NCI-H2227 (cell line): ENCODE measurements at regions not wholly inside any gene's neighbourhood (a gene's known extent, or its start where the extent isn't known, plus 50 kb on each side); places are given as distances from the start of the nearest gene placed in this dataset.

Experiments
- DNase-seq: peaks from one replicate; lab custom pipeline; 2025; ENCODE audit not compliant: unreplicated experiment; lab: John Stamatoyannopoulos, UW

DNA sequence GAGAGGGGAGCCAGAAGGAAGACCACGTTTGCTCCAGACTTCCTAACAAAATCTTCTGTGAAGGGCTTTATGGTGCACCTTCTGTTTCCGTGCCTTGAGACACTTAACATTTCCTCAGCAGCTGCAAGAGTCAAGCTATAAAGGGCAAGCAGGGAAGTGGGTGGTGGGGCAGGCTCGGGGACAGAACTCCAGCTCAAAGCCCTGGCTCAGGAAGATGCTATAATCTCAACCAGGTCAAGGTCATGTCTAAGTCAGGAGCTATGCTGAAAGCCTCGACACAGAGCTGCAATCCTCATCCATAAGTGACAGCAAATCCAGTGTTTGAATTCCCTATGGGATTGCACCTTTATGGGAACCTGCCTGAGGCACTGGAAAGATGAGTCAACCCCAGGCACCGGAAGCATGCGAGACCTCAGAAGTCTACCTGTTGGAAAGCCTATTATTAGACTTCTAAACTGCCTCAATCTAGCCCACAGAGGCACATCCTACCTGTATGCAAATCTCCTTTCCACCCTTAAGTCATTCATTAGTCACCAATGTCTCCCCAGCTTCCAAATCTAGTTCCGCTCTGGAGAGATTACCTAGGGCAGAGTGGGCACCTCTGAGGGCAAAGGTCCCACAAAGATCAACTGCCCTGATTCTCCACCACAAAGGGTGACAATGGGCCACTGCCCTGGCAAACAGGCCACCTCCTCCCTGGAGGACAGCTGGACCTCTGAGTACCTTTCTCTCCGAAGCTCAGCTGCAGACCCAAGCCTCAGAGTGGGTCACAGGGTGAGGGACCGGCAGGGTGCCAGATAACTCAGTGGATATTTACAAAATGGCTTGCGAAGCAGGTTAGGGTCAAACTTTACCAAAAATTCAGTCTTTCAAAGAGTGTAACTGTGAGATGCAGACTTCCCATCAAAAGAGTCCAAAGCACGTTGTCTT, 287.0 kb downstream of the CDC5L start:
- DNase-seq, result no peak

GRCh38 chr6:44675449-44675848, 287.9 kb downstream of the CDC5L start:
- DNase-seq, result no peak

DNA sequence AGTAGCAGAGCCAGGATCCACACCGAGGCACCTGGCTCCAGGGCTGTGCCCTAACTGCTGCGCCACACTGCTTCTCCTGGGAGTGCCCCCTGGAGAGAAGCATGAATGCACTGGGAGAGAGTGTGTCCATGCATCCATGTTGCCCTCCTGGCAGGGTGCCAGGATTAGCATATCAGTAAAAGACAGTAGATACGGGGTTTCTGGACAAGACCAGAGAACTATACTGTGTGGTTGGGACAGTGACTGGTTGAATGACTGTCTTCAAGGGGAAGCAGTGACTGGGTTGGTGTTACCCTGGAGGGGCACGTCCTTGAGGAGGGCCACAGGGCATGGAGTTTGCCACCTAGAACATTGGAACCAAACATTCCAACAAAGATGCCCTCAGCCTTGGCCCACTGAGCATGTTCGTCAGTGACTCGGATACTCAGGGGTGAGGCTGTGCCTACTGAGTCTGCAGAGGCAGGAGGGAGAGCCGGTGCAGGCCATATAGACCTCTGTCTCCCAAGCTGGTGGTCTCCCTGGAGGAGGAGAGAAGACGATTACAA, 288.8 kb downstream of the CDC5L start:
- no peak for DNase-seq

DNA sequence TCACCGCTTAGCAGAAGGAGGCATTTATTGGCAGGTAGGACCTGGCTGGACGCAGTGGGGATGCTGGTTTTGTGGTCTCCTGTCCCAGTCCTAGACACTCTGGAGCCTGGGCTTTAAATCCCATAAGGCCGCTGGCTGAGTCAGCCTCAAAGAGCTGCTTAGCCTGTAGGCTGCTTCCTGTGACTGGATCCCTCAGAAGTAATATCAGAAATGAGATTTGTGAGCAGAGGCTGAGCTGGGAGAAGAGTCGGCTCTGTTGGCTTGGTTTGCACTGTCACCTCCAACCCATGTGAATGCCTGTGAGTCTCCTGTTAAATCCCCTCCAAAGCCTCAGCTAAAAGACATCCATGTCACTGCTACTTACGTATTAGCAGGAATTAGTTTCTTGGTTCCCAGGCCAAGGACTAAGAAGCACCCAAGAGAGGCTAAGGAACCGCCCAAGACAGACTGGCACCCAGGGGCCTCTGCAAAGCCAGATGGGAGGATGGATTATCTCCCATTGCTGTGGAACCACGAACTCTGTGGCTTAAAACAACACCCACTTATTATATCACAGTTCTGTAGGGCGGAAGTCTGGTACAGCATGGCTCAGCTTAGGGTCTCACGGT, 289.4 kb downstream of the CDC5L start:
- no peak for DNase-seq

DNA sequence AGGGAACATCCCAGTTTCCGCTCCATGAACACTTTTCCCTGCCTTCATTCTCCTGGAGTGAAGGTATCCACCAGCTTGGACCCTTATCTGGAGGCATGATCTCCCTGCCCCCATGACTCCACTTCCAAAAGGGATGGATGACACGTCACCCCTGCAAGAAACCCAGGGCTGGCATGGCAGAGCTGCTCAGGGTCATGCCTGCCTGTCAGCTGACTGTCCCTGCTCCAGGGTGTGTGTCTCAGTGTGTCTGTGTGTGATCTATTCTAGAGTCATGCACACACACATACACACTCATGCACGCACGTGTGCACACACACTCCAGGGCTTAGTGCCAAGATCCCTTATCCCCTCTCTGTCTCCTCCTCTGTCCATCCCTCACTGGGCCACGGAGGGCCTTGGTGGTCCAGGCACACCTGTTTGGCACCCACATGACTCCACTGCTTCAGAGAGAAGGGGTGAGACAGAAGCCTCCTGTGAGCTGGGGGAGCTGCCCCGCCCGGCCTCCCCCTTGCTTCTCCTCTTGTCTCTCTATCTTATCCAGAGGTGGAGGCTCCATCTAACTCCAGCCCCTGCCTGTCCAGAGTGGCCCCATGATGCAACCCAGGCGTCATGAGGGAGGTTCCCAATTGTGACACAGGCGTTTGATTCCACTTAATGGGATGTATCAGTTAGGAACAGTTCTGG, 290.9 kb downstream of the CDC5L start:
- no peak for DNase-seq

- no peak for DNase-seq
Observed at GRCh38 chr6:44679438-44680201, 292.1 kb downstream of the CDC5L start.

GRCh38 chr6:44680202-44680720, 292.8 kb downstream of the CDC5L start:
- no peak for DNase-seq

- peak; percentile 16 for DNase-seq
Observed at GRCh38 chr6:44681761-44682160, 294.3 kb downstream of the CDC5L start.

- DNase-seq, result no peak
Observed at GRCh38 chr6:44682280-44682679, 294.8 kb downstream of the CDC5L start.

DNA sequence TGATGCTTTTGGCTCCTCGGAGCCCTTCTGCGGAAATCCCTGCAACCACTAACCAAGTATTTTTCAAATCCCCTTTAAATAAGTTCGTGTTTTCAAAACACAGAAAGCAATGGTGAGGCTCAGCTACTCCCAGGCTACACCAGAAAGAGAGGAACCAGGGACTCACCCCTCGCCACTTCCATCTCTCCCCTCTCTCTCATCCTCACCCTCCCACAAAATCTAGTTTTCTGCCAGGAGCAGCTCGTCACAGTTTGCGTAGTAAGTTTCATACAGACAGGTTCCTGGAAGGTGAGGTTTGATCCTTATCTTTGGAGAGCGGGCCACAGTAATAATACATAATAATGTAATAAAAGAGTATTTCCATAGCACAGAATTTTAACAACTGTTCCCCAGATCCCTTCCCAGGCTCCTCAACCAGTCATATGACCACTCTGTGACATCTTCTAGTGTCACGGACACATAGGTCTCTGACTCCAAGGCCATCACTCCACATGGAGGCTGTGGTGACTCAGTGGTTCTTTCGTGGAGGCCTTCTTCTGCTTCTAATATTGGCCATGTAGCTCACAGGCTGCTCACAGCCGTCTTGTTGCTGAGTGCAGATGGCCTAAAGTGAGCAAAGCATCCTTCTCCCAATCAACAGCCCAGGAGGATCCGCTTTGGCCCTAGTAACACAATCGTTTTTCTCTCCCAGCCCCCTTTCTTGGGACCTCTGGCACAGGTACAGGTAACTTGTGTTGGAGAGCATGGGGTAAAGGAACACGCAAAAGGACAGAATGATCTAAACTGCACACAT, 295.7 kb downstream of the CDC5L start:
- DNase-seq, result no peak

DNA sequence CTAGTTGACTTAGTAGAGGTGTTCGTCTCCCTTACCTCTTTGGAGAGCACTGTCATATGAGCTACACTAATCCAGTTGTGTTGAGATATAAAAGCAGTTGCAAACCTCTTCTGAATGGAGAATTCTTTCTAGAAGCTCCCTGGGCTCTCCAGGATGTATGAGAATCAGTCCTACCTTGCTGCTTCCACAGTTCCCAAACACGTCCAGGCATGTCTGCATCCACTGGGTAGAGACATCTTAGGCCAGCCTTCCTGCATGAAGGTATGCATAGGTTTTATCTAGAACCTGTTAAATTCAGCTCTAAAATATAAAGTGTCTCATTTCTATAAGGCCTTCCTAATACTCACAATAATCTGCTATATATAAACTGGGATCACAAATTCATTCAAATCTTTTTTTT, 297.7 kb downstream of the CDC5L start:
- DNase-seq, result no peak

DNA sequence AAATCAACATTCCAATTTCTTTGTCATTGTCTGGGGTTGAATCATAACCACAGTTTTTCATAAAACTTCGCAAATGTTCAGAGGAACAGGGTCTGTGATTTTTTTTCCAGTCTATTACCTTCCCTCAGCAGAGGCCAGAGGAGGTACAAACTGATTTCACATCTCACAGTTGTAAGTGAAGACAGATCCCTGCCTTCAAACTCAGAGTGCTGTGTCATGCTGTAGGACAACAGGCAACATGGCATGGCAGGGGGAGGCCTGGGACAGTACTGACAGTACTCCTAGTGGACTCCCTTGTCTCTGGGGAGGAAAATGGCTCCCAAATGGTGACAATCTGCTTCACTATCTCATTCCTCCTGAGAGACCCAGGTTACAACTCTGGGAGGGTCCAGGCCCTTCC, 308.6 kb downstream of the CDC5L start:
- DNase-seq, result no peak

GRCh38 chr6:44696686-44697085, 309.2 kb downstream of the CDC5L start:
- no peak for DNase-seq

GRCh38 chr6:44697327-44697726, 309.8 kb downstream of the CDC5L start:
- DNase-seq, result no peak

DNA sequence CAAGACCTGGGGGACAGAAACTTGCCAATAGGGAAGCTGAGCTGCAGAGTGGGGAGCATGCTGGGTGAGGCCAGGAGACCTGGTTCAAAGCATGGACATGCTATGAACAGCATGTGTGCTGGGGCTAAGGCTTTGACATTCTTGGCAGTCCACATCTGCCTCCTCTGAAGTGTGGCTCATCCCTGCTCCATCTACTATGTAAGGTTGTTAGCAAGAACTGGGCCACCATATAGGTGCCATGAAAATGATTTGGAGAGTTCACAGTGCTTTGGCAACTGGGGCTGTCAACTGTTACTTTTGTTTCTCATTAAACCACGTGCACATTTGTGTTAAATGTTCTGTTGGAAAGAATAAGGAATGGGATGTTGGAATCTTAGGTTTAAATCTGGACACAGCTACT, 311.1 kb downstream of the CDC5L start:
- no peak for DNase-seq

- no peak for DNase-seq
Observed at GRCh38 chr6:44699082-44699481, 311.6 kb downstream of the CDC5L start.

GRCh38 chr6:44699851-44700250, 312.3 kb downstream of the CDC5L start:
- DNase-seq, result no peak

DNA sequence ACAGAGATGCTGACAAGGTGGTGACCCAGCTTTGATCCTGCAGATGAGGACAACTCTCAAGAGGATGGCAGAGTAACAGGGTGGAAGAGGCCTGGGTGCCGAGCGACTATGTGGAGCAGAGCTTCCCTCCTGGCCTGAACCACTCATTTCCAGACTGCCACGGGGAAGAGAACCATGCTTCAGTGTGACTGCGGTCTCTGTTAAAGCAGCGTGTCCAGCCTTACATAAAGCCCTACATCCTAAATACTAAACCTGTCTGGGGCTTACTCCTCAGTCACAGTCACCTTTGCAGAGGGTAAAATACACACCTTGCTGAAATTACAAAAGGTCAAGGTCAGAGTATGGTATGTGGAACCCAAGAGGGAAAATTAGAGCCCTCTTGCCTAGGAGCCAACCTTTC, 312.9 kb downstream of the CDC5L start:
- no peak for DNase-seq

DNA sequence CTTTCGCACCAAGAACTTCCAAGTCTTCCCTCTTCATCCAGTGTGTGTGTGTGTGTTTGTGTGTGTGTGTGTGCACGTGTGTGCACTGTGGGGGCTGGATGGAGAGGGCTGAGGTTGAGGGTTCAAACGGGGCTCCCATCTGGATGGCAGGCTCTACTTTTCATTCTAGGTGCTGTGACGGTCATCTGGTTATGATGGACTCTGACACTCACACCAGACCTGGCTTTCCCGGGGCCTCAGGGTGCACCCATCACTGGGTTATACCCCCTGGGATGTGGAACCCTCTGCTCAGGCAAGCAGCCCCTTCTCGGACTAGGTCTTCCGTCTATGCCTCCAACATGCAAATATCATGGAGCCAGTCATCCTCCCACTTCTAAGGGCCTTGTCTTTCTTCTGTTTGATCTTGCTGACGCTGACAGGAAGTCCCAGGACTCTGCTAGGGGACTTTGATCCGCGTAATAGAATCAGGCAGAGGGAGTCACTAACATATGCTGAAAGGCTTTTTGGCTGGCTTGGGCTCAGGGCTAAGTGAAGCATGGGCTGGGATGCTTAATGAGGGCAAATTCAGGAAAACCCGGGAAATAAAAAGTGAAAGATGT, 313.6 kb downstream of the CDC5L start:
- DNase-seq, result no peak
